HG03095 (cell line): ENCODE measurements at regions not wholly inside any gene's neighbourhood (a gene's known extent, or its start where the extent isn't known, plus 50 kb on each side); places are given as distances from the start of the nearest gene placed in this dataset.

Source experiments
- ATAC-seq: cut with Tn5 transposase; IDR thresholded peaks from one replicate; pipeline ENCODE4 v1.9.1; 2021; ENCODE audit warnings: moderate library complexity; ENCODE audit not compliant: unreplicated experiment

GRCh38 chr17:36728030-36728991, 126.9 kb downstream of the MRM1 start:
- no peak for ATAC-seq

- ATAC-seq: no peak
Measured at GRCh38 chr17:36730095-36730808, 128.9 kb downstream of the MRM1 start.

GRCh38 chr17:36730857-36731490, 129.6 kb downstream of the MRM1 start:
- ATAC-seq: no peak

- no peak for ATAC-seq
Measured at GRCh38 chr17:36731811-36732210, 130.4 kb downstream of the MRM1 start.

- no peak for ATAC-seq
Measured at GRCh38 chr17:36732351-36732750, 131.0 kb downstream of the MRM1 start.

GRCh38 chr17:36736201-36737156, 135.1 kb downstream of the MRM1 start:
- no peak for ATAC-seq

- ATAC-seq: no peak
Measured at GRCh38 chr17:36739208-36739607, 137.8 kb downstream of the MRM1 start.

- ATAC-seq: no peak
Measured at GRCh38 chr17:36740157-36740556, 138.8 kb downstream of the MRM1 start.

GRCh38 chr17:36741019-36741902, 139.9 kb downstream of the MRM1 start:
- ATAC-seq: no peak

GRCh38 chr17:36742267-36743000, 141.1 kb downstream of the MRM1 start:
- no peak for ATAC-seq

GRCh38 chr17:36743130-36743529, 141.7 kb downstream of the MRM1 start:
- no peak for ATAC-seq

- ATAC-seq: no peak
Measured at GRCh38 chr17:36746381-36747053, 145.1 kb downstream of the MRM1 start.

- no peak for ATAC-seq
Measured at GRCh38 chr17:36747861-36748260, 146.5 kb downstream of the MRM1 start.

GRCh38 chr17:36748272-36748671, 146.9 kb downstream of the MRM1 start:
- no peak for ATAC-seq

GRCh38 chr17:36749493-36749892, 148.1 kb downstream of the MRM1 start:
- no peak for ATAC-seq

GRCh38 chr17:36750316-36750885, 149.0 kb downstream of the MRM1 start:
- ATAC-seq: no peak

- no peak for ATAC-seq
Measured at GRCh38 chr17:36752096-36752888, 150.9 kb downstream of the MRM1 start.
